Umbilical cord (tissue), 1 donor: ENCODE measurements at regions not wholly inside any gene's neighbourhood (a gene's known extent, or its start where the extent isn't known, plus 50 kb on each side); places are given as distances from the start of the nearest gene placed in this dataset.
"Not testable (repeated sequence)": the region's sequence is repeated elsewhere in the genome, so short reads cannot be mapped to it uniquely, and the experiment has no call there.

Source experiments
- DNase-seq: peaks from one replicate; pipeline ENCODE4 v3.0.0-alpha.2; 2015; ENCODE audit warnings: low spot score

- DNase-seq = no peak
Measured at GRCh38 chr3:118488732-118489131, 545.9 kb downstream of the IGSF11 start.

GRCh38 chr3:118495206-118495605 is 539.4 kb downstream of the IGSF11 start:
- DNase-seq = no peak

GRCh38 chr3:118497274-118497673 is 537.4 kb downstream of the IGSF11 start:
- no peak for DNase-seq

GRCh38 chr3:118501152-118501551 is 533.5 kb downstream of the IGSF11 start:
- peak; percentile 78 for DNase-seq

- no peak for DNase-seq
Measured at GRCh38 chr3:118504906-118505305, 529.7 kb downstream of the IGSF11 start.

GRCh38 chr3:118505784-118506183 is 528.9 kb downstream of the IGSF11 start:
- no peak for DNase-seq

GRCh38 chr3:118511402-118511801 is 523.2 kb downstream of the IGSF11 start:
- no peak for DNase-seq

- no peak for DNase-seq
Measured at GRCh38 chr3:118512301-118512700, 522.3 kb downstream of the IGSF11 start.

GRCh38 chr3:118525077-118525476 is 509.6 kb downstream of the IGSF11 start:
- DNase-seq = no peak

GRCh38 chr3:118526758-118527513 is 507.7 kb downstream of the IGSF11 start:
- DNase-seq = no peak

- DNase-seq = no peak
Measured at GRCh38 chr3:118527514-118528044, 507.1 kb downstream of the IGSF11 start.

- DNase-seq = no peak
Measured at GRCh38 chr3:118529554-118529953, 505.1 kb downstream of the IGSF11 start.

GRCh38 chr3:118530350-118530922 is 504.2 kb downstream of the IGSF11 start:
- no peak for DNase-seq

- DNase-seq = not testable (repeated sequence)
Measured at GRCh38 chr3:118530927-118531356, 503.7 kb downstream of the IGSF11 start.

- no peak for DNase-seq
Measured at GRCh38 chr3:118531816-118532215, 502.8 kb downstream of the IGSF11 start.

- no peak for DNase-seq
Measured at GRCh38 chr3:118533676-118534075, 501.0 kb downstream of the IGSF11 start.

GRCh38 chr3:118534519-118534918 is 500.1 kb downstream of the IGSF11 start:
- DNase-seq = peak; percentile 31

- DNase-seq = no peak
Measured at GRCh38 chr3:118536764-118537163, 497.9 kb downstream of the IGSF11 start.

- DNase-seq = no peak
Measured at GRCh38 chr3:118537454-118537853, 497.2 kb downstream of the IGSF11 start.

GRCh38 chr3:118538187-118538586 is 496.5 kb downstream of the IGSF11 start:
- no peak for DNase-seq

- not testable (repeated sequence) for DNase-seq
Measured at GRCh38 chr3:118539820-118540447, 494.7 kb downstream of the IGSF11 start.

GRCh38 chr3:118540448-118540821 is 494.2 kb downstream of the IGSF11 start:
- peak; percentile 14 for DNase-seq

GRCh38 chr3:118540826-118541225 is 493.8 kb downstream of the IGSF11 start:
- no peak for DNase-seq
